ENCODE measurements at regions not wholly inside any gene's neighbourhood (a gene's known extent, or its start where the extent isn't known, plus 50 kb on each side); places are given as distances from the start of the nearest gene placed in this dataset.
A peak's percentile ranks its signal among the peaks of the same experiment; 100 is the strongest.

- Histone ChIP-seq H3K27ac (no peak overlapping the region), H3K4me3 (no peak overlapping the region), H3K9me3 (no peaks in the 10 kb centered on the region), H3K27me3 (no peaks in the 10 kb centered on the region), H3K36me3 (no peaks in the 10 kb centered on the region), H3K4me1 (no peaks in the 10 kb centered on the region)
- intact Hi-C loops (cut with DNase I; ENCODE audit: low total_unique reads), result no loop called here
- TF ChIP-seq POLR2A (IDR thresholded peaks at IDR 0.05) (no peak), CTCF (IDR thresholded peaks at IDR 0.05) (no peak)
- DNase-seq, result no peak
Measured at GRCh38 chr1:234689236-234689635, 79.3 kb upstream of the IRF2BP2 start.

- intact Hi-C loops (cut with DNase I; ENCODE audit: low total_unique reads), result no loop called here
- Histone ChIP-seq H3K4me1 (no peaks in the 10 kb centered on the region), H3K36me3 (no peaks in the 10 kb centered on the region), H3K27me3 (no peaks in the 10 kb centered on the region), H3K4me3 (no peak overlapping the region), H3K27ac (no peak overlapping the region), H3K9me3 (no peaks in the 10 kb centered on the region)
- DNase-seq, result no peak
- TF ChIP-seq CTCF (IDR thresholded peaks at IDR 0.05) (no peak), POLR2A (IDR thresholded peaks at IDR 0.05) (no peak)
Measured at GRCh38 chr1:234687011-234687410, 77.0 kb upstream of the IRF2BP2 start.

GRCh38 chr1:234686035-234686434, 76.1 kb upstream of the IRF2BP2 start:
- Histone ChIP-seq H3K4me1 (no peaks in the 10 kb centered on the region), H3K27ac (no peak overlapping the region), H3K27me3 (no peaks in the 10 kb centered on the region), H3K36me3 (no peaks in the 10 kb centered on the region), H3K4me3 (no peak overlapping the region), H3K9me3 (no peaks in the 10 kb centered on the region)
- intact Hi-C loops (cut with DNase I; ENCODE audit: low total_unique reads), result no loop called here
- no peak for TF ChIP-seq CTCF (IDR thresholded peaks at IDR 0.05)
- TF ChIP-seq POLR2A (IDR thresholded peaks at IDR 0.05), result no peak
- DNase-seq, result no peak

GRCh38 chr1:234684856-234685255, 74.9 kb upstream of the IRF2BP2 start:
- Histone ChIP-seq H3K4me3 (no peak overlapping the region), H3K9me3 (no peaks in the 10 kb centered on the region), H3K27ac (no peak overlapping the region), H3K4me1 (no peaks in the 10 kb centered on the region), H3K27me3 (no peaks in the 10 kb centered on the region), H3K36me3 (no peaks in the 10 kb centered on the region)
- DNase-seq, result no peak
- TF ChIP-seq POLR2A (IDR thresholded peaks at IDR 0.05), result no peak
- TF ChIP-seq CTCF (IDR thresholded peaks at IDR 0.05), result no peak
- intact Hi-C loops (cut with DNase I; ENCODE audit: low total_unique reads), result no loop called here

- peak; percentile 60 to 76 for DNase-seq
- intact Hi-C loops (cut with DNase I; ENCODE audit: low total_unique reads), result no loop called here
- no peak for TF ChIP-seq POLR2A (IDR thresholded peaks at IDR 0.05)
- no peak for TF ChIP-seq CTCF (IDR thresholded peaks at IDR 0.05)
- H3K4me3 ChIP-seq, result no peak overlapping the region
- H3K27me3 ChIP-seq, result no peaks in the 10 kb centered on the region
- H3K36me3 ChIP-seq, result no peaks in the 10 kb centered on the region
- peak overlapping the region; percentile 15 to 61 for H3K27ac ChIP-seq
- H3K9me3 ChIP-seq, result no peaks in the 10 kb centered on the region
- no peaks in the 10 kb centered on the region for H3K4me1 ChIP-seq
Measured at GRCh38 chr1:234683861-234684632, 74.1 kb upstream of the IRF2BP2 start.

All from uterus (tissue), 3 donors.